Endometrium (tissue), 2 donors: ENCODE measurements at regions not wholly inside any gene's neighbourhood (a gene's known extent, or its start where the extent isn't known, plus 50 kb on each side); places are given as distances from the start of the nearest gene placed in this dataset.
A peak's percentile ranks its signal among the peaks of the same experiment; 100 is the strongest.
"Not testable (repeated sequence)": the region's sequence is repeated elsewhere in the genome, so short reads cannot be mapped to it uniquely, and the experiment has no call there.

Experiments
- FAIRE-seq: peaks from 2 replicates; lab custom pipeline; 2012; peaks lifted over from hg19 to GRCh38; lab: Jason Lieb, UNC
- donor health status: control.
- donor health status: control.

DNA sequence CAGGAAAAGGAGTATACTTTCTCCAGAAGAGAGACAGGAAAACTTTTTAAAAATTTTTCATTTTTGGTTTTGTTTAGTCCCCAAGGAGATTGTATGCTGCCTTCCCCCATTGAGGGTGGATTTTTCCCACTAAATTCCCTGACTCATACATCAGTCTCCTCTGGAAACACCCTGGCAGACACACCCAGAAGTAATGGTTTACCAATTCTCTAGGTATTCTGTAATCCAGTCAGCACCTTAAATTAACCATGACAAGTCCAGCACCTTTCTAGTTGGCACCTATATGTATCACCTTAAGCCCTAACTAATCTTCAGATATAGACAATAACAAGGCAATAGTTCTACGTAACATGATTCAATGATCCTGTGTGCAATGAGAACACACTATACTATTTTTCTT, 165.9 kb upstream of the NPAP1 start:
- not testable (repeated sequence) for FAIRE-seq

DNA sequence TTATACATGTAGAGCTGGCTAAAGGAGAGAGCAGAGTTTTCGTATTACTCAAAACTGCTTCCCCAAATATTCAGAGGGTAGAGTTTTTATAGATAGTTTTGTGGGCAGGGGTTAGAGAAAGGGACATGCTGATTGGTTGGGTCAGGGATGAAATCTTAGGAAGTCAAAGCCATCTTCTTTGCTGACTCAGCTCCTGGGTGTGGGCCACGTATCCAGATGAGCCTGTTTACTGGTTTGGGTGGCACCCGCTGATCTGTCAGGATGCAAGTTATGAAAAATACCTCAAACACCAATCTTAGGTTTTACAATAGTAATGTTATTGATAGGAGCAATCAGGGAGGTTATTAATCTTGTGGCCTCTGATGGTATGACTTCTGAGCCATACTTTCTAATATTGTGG, 164.0 kb upstream of the NPAP1 start:
- not testable (repeated sequence) for FAIRE-seq

DNA sequence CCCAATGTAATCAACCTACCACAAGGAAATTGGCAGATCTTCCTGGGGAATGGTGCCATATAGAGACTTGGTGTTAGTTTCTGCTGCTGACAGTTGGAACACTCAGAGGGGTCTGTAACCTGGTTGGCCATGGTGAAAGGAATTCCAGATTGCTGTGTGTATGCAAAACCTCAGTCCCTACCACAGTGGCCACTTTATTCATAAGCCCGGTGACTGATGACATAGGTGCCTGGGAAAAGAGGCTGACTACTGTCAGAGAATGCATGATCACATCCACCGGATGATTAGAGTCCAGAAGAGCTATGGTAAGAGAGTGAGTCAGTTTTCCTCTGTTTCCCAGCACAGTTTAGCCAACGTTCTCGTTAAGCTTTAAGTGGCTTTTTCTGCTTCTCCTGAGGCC, 156.8 kb upstream of the NPAP1 start:
- FAIRE-seq: not testable (repeated sequence)

DNA sequence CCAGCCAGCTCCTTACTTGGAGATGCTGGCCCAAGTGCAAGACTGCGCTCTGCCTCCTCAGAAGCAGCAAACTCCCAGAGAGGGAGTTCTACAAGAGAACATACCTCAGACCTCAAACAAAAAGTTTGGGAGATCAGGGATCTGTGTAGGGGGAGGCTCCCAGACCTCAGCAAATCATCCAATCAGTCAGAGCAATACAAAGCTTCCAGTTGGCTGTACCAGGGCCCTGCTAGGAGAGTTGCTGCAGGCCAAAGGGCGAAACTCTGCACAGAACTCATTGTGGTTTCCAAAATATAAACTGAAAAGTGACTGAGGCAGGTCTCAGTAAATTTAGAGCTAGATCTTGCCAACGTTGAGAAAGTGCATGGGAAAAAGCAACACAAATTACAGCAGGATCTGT, 144.3 kb upstream of the NPAP1 start:
- FAIRE-seq: not testable (repeated sequence)

DNA sequence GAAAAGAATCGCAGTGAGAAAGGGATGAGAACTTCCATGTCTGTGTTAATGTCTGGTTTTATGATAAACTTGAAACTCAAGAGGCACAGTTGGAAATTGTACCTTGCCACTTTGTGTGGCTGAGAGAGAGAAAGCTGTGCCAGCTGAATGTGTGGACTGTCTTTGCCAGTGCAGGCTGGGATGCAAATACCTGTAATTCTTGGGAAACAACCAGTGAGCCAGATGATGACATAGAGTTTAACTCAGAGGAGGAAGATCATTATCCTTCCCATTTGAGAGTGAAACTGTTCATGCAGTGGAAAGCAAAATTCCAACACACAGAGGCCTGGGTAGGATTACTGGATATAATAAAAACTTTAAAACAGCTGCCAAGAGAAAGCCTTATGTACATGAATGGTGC, 141.5 kb upstream of the NPAP1 start:
- peak; percentile 48 for FAIRE-seq

DNA sequence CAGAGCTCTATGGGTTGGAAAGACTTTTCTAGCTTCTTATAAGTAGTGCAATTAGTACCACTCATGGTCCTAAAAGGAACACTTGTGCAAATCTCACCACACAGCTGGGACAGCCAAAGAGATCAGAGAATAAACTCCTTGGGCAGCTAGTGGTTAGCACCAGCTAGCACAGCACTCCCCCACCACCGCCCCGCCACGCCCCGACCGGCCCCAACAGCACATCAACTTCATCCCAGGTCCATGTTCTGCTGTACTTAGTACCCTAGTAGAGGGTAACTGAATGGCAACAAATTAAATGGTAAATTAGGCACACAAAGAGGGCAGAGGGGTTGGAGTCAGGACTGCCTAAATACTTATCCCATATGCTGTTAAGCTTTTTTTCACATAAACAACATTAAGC, 118.3 kb upstream of the NPAP1 start:
- FAIRE-seq: not testable (repeated sequence)

DNA sequence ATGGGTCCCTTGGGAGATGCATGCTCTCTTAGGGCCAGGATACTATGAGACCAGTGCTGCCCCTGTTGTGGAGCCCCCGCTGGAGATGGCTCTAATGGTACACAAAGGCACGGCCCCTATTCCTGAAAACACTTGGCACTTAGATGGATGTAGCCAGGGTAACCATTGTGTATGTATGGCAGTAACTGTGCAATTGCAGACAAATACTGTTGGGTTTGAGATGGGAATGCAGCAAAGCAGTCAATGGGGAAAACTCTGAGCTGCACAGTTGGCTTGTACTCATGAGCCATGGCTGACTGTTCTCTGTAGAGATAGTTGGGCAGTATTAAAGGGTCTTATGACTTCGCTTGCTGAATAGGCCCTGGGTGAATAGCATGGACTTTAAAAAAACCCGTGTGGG, 67.9 kb upstream of the NPAP1 start:
- FAIRE-seq: no peak

DNA sequence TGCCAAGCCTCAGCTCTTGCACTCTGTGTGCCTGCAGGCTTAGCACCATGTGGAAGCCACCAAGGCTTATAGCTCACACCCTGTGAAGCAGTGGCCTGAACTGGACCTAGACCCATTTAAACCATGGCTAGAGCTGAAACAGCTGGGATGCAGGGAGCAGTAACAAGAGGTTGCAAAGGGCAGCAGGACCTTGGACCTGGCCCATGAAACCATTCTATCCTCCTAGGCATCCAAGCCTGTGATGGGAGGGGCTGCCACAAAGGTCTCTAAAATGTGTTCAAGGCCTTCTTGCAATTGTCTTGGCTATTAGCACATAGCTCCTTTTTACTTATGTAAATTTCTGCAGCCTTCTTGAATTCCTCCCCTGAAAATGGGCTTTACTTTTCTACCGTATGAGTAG, 57.9 kb upstream of the NPAP1 start:
- no peak for FAIRE-seq

DNA sequence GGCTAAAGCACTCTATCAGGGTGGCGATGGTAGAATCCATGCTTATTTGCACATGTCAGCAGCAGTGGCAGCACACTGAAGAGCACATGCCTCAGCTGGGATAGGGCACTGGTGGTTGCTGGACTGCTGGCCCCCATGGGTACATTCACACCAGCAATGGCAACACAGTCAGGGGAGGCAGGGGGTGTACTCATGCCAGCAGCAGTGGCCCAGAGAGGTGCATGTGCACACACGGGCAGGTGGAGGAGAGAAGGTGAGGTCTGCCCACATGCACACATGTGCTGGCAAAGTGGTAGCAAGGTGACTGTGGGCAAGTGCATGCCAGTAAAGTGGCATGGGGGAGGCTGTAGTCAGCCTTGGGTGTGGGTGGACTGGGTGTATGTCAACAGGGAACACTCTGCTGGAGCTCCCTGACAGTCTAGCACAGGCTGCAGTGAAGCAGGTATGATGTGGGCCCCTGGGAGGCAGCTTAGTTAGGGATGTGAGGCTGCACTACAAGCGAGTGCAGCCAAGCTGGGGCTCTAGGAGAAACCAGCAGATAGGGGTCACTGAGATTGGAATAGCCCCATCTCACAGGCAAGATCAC, 53.9 kb upstream of the NPAP1 start:
- FAIRE-seq: no peak
